Stimulated activated CD4-positive, alpha-beta T cell treated with anti-CD3 and anti-CD28 coated beads, Interleukin-2, amount 100 ng/mL, for 4 hours (primary cell): ENCODE measurements at regions not wholly inside any gene's neighbourhood (a gene's known extent, or its start where the extent isn't known, plus 50 kb on each side); places are given as distances from the start of the nearest gene placed in this dataset.

Experiments
- DNase-seq: peaks from one replicate; pipeline ENCODE4 v3.0.0-alpha.2; 2020; ENCODE audit warnings: low read depth

DNA sequence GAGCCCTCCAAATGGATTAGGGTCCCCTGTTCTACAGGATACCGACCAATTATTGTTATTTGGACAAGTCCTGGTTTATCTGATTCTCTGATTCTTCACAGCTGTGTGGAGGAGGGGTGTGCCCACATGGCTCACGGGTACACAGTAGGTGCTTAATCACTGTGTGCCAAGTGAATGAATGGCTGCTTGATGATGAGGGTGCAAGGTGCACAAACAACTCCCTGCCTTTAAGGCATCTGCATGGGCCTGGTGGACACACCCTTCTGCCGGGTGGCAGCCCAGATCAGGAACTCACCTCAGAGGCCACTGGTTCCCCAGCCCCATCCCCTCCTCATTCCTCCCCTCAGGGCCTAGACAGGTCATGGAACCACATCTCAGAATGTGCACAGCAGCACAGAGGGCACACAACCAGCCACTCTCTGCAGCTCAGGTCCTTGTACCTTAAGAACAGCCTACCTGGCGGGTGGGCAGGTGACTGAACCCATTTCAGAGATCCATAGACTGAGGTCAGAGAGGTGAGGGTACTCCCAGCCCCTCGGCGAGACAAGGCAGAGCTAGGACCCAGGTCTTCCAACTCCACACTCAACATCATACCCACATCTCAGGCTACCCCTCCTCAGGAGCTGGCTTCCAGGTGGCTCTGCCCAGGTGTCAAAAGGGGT, 50.3 kb downstream of the SHANK2 start:
- DNase-seq: no peak

GRCh38 chr11:71201231-71201630, 51.1 kb downstream of the SHANK2 start:
- DNase-seq: no peak

GRCh38 chr11:71200761-71201160, 51.6 kb downstream of the SHANK2 start:
- no peak for DNase-seq

GRCh38 chr11:71200172-71200716, 52.1 kb downstream of the SHANK2 start:
- DNase-seq: no peak

DNA sequence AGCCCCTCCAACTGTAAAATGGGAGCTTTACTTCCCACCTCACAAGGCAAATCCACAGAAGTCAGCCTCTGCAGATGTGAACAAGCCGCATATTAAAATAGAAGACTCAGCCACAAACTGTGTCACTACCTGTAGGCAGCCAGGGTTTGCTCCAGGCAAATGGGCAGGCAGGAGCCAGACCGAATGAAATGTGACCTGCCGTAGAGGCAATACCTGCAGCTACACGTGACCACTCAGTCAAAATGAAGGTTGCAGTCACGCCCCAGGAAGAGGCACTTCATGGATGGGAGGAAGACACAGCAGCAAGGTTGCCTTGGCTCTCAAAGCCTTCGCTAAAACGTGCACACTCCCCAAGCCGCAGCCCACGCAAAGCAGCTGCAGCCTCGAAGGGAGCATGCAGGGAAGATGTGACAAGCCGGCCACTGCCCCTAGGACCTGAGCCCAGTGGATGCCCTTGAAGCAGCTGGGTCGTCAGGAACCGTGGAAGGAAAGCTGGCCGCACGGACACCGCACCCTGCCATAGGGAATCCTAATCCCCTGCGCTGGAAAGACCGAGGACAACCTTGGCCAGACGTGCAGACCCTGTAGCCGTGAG, 53.1 kb downstream of the SHANK2 start:
- no peak for DNase-seq

- no peak for DNase-seq
Observed at GRCh38 chr11:71198823-71199165, 53.6 kb downstream of the SHANK2 start.

DNA sequence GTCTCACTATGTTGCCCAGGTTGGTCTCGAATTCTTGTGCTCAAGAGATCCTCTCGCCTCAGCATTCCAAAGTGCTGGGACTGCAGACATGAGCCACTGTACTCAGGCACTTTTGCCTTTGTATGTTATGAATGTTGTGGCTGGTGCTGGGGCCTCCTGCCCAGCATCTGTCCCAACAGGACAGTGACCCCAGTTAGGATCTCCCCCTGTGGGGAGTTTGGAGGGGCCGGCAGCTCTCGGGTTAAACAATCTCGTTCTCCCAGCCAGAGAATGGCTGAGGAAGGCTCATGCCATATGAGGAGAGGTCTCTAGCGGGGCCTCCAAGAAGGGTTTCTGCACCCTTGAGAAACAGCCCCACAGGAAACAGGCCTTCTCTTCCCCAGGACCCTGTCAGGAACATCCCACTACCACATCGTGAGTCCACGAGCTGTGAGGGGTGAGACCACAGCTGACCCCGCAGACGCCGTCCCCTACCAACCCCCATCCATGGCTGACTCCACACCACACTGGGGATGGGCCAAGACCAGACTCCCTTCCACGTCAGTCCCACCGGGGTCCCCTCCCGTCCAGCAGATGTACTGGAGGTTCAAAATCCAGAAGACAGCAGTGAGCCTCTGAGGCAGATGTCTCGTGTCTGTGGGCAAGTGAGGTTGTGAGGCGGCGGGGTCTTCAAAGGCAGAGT, 54.1 kb downstream of the SHANK2 start:
- no peak for DNase-seq

DNA sequence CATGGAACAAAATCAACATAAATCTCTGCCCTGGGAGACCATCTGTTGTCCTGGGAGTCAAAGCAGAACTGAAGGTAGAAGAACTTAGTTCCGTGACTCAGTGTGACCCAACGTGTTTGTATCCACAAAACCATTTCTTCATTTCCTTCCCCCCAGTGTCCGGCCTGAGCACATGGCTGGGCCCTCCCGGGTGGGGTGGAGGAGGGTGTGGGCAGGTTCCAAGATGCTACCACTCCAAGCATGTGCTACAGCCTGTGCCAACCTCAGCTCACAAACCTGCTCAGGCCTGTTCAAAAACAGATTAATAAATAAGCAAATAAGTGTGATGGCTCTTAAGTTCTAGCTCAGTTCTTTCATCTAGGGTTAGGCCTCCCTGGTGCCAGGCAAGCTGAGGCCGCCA, 55.3 kb downstream of the SHANK2 start:
- no peak for DNase-seq

DNA sequence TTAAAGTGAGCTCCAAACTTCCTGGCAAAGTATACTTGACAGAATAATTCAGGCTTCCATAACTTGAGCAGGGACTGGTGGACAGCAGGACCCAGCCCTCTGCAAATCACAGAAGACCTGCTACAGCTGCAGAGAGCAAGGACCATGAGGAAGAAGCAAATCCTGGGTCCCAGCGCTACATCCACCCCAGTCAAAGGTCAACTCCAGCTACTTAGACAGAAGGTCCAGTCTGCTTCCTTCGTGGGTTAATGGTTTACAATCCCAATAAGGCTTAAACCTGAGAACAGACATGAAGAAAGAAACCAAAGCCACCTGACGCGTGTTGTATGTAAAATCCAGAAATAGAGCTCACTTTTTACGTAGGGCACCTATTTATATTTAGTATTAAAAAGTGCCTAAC, 57.7 kb downstream of the SHANK2 start:
- no peak for DNase-seq

- no peak for DNase-seq
Observed at GRCh38 chr11:71193431-71193830, 58.9 kb downstream of the SHANK2 start.

GRCh38 chr11:71192629-71193028, 59.7 kb downstream of the SHANK2 start:
- DNase-seq: no peak

GRCh38 chr11:71191201-71191600, 61.2 kb downstream of the SHANK2 start:
- no peak for DNase-seq

GRCh38 chr11:71190551-71190950, 61.8 kb downstream of the SHANK2 start:
- no peak for DNase-seq

- DNase-seq: no peak
Observed at GRCh38 chr11:71189768-71190315, 62.5 kb downstream of the SHANK2 start.

DNA sequence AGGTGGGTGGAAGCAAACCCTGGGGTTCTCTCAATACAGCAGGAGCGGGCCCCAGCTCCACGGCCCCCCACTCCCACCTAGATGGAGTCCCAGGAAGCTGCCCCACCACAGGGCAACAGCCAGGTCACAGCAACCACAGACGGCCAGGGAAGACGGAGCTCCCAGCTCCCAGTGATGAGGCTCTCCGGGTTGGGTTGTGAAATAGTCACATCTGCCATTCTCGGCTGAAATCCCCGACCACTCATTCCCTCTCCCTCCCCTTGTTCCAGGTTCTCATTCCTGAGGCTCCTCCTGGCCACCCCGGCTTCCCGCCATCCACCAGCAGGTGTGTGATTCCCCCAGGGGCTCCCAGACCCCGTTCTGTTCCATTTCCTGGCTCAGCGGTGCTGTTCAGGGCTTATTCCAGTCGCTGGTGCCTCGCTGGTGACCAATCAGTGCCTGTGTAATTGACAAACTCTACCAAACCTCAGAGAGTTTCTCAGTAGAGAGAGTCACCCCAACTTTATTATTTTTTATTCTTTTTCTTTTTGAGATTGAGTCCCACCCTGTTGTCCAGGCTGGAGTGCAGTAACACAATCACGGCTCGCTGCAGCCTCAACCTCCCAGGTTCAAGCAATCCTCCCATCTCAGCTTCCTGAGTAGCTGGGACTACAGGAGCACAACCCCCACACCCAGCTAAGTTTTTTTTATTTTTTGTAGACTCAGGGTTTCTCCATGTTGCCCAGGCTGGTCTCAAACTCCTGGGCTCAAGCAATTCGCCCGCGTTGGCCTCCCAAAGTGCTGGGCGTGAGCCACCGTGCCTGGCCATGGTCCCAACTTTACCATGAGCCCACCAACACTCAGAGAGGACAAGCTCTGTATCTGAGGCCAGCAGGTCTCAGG, 63.2 kb downstream of the SHANK2 start:
- no peak for DNase-seq

- DNase-seq: no peak
Observed at GRCh38 chr11:71188073-71188472, 64.3 kb downstream of the SHANK2 start.

DNA sequence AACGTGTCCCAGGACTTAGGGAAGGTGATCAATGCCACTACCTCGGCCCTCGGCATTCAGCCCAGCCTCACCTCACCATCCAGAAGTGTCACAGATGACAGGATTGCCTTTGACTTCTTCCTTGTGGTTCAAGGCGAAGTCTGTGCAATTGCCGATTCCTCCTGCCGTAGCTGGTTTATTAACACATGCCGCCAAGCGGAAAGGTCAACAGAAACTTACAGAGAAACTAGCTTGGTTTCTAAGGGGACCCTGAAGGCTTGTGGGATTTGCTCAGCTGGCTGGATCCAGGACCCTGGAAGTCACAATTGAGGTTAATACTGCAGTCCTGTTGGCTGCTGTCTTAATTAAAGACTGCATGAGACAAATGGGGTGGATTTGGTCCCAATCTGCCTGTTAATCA, 65.6 kb downstream of the SHANK2 start:
- no peak for DNase-seq

DNA sequence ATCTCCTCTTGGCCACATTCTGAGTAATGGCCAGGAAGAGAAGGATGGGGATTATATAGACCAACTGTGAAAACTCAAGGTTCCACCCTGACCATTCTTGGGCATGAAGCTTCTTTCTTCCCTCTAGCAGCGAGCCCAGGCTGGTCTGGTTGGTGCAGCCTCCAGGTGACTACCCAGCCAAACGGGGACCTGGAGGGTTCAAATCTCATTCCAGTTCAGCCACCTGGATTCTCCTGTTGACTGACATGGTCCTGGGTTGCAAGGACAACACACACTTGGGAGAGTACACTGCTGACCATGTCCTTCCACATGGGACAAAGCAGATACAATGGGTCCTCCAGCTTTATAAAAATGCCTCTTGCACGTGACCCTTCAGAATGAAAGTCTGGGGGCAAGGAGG, 67.0 kb downstream of the SHANK2 start:
- DNase-seq: no peak

GRCh38 chr11:71184421-71185210, 67.8 kb downstream of the SHANK2 start:
- DNase-seq: no peak

- DNase-seq: no peak
Observed at GRCh38 chr11:71183878-71184277, 68.5 kb downstream of the SHANK2 start.
